Gastroesophageal sphincter (tissue), 4 donors: ENCODE measurements at regions not wholly inside any gene's neighbourhood (a gene's known extent, or its start where the extent isn't known, plus 50 kb on each side); places are given as distances from the start of the nearest gene placed in this dataset.
A peak's percentile ranks its signal among the peaks of the same experiment; 100 is the strongest.

Experiments used
- ATAC-seq: fragments of 150-250 bp; one replicate; pipeline ENCODE4 v1.9.1; 2016; ENCODE audit warnings: mild to moderate bottlenecking, moderate library complexity
- H3K27ac ChIP-seq, 4 donors: fragments of 200-600 bp; sonication (generic) in 3 of 4; 1 replicate in 3 of 4; 2 replicates in 1 of 4; pipeline ENCODE4 v1.5.1; 2016 to 2019
- H3K27me3 ChIP-seq: fragments of 200-600 bp; sonication (generic); one replicate; pipeline ENCODE4 v1.5.1; 2019
- H3K36me3 ChIP-seq, 2 donors: fragments of 200-600 bp; sonication (generic); one replicate each; pipeline ENCODE4 v1.5.1; 2019; ENCODE audit warnings: control low read depth in 1 of 2
- H3K4me1 ChIP-seq, 3 donors: fragments of 200-600 bp; sonication (generic); 1 replicate in 2 of 3; 2 replicates in 1 of 3; pipeline ENCODE4 v1.5.1; 2016 to 2019; ENCODE audit warnings: control low read depth in 2 of 3
- H3K4me3 ChIP-seq, 2 donors: fragments of 200-600 bp; sonication (generic); one replicate each; pipeline ENCODE4 v1.5.1; 2019; ENCODE audit warnings: mild to moderate bottlenecking in 1 of 2, moderate library complexity in 1 of 2
- H3K9me3 ChIP-seq, 3 donors: fragments of 200-600 bp; sonication (generic); one replicate each; pipeline ENCODE4 v1.5.1; 2017 to 2019; ENCODE audit warnings: control low read depth in 2 of 3
- EP300 ChIP-seq: sonication (generic); formaldehyde crosslinking; IDR thresholded peaks from one replicate; pipeline ENCODE4 v1.6.1; 2017; ENCODE audit warnings: antibody characterized with exemption, mild to moderate bottlenecking
- POLR2A ChIP-seq, 2 donors: fragments of 450-650 bp; IDR thresholded peaks; one replicate each; pipeline ENCODE4 v1.6.1; 2017; ENCODE audit warnings: antibody characterized with exemption in 2 of 2, mild to moderate bottlenecking in 2 of 2, moderate library complexity in 1 of 2
- POLR2AphosphoS5 ChIP-seq: sonication (generic); formaldehyde crosslinking; IDR thresholded peaks from one replicate; pipeline ENCODE4 v1.6.1; 2017; ENCODE audit warnings: antibody characterized with exemption
- WGBS, 2 donors: methylation state at CpG; one replicate each; pipeline ENCODE4 v1.1.5; 2018; ENCODE audit warnings: low coverage in 1 of 2; 5-methylcytosine and 5-hydroxymethylcytosine counted together
- TF ChIP-seq, protein P1 (sequence below), 4 experiments: fragments of 200-600 bp in 2 of 4; fragments of 450-650 bp in 2 of 4; sonication (generic) in 1 of 4; IDR thresholded peaks; one replicate each; pipeline ENCODE4 v1.5.1; 2017 to 2019; ENCODE audit warnings: antibody characterized with exemption in 4 of 4, mild to moderate bottlenecking in 2 of 4, moderate library complexity in 2 of 4

- no peak for ATAC-seq
- no peak for TF ChIP-seq EP300
- TF ChIP-seq POLR2A (IDR thresholded peaks at IDR 0.05): no peak
- TF ChIP-seq POLR2AphosphoS5: no peak
- TF ChIP-seq, protein P1, sequence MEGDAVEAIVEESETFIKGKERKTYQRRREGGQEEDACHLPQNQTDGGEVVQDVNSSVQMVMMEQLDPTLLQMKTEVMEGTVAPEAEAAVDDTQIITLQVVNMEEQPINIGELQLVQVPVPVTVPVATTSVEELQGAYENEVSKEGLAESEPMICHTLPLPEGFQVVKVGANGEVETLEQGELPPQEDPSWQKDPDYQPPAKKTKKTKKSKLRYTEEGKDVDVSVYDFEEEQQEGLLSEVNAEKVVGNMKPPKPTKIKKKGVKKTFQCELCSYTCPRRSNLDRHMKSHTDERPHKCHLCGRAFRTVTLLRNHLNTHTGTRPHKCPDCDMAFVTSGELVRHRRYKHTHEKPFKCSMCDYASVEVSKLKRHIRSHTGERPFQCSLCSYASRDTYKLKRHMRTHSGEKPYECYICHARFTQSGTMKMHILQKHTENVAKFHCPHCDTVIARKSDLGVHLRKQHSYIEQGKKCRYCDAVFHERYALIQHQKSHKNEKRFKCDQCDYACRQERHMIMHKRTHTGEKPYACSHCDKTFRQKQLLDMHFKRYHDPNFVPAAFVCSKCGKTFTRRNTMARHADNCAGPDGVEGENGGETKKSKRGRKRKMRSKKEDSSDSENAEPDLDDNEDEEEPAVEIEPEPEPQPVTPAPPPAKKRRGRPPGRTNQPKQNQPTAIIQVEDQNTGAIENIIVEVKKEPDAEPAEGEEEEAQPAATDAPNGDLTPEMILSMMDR (IDR thresholded peaks at IDR 0.05): no peak
- H3K27ac ChIP-seq: peak overlapping the region in 1 of 4 donors; percentile 1
- H3K27me3 ChIP-seq: no peaks in the 10 kb centered on the region
- no peaks in the 10 kb centered on the region for H3K36me3 ChIP-seq
- no peak overlapping the region for H3K4me3 ChIP-seq
- H3K4me1 ChIP-seq: peaks cover 0 to 32% (median 3%) of the 10 kb centered on the region in 3 donors
- H3K9me3 ChIP-seq: no peaks in the 10 kb centered on the region
- 49 to 68% methylated on average over 4 to 7 of the region's 7 CpGs for WGBS, 2 donors
These were observed 141.6 kb upstream of the SPRY4 start for GRCh38 chr5:142466195-142466971.

GRCh38 chr5:142465476-142465875 is 140.7 kb upstream of the SPRY4 start:
- no peak overlapping the region for H3K4me3 ChIP-seq
- no peak for ATAC-seq
- no peak for TF ChIP-seq EP300
- no peak for TF ChIP-seq POLR2AphosphoS5
- TF ChIP-seq, protein P1 (IDR thresholded peaks at IDR 0.05): no peak
- no peak for TF ChIP-seq POLR2A (IDR thresholded peaks at IDR 0.05)
- H3K9me3 ChIP-seq: no peaks in the 10 kb centered on the region
- H3K27me3 ChIP-seq: no peaks in the 10 kb centered on the region
- no peaks in the 10 kb centered on the region for H3K36me3 ChIP-seq
- peak overlapping the region in 1 of 4 donors; percentile 1 for H3K27ac ChIP-seq
- WGBS, 2 donors: 67% methylated on average over 1 of the region's 1 CpG; no CpG with 5 or more reads in 1 of the 2 donors
- H3K4me1 ChIP-seq: peaks cover 0 to 32% (median 3%) of the 10 kb centered on the region in 3 donors

DNA sequence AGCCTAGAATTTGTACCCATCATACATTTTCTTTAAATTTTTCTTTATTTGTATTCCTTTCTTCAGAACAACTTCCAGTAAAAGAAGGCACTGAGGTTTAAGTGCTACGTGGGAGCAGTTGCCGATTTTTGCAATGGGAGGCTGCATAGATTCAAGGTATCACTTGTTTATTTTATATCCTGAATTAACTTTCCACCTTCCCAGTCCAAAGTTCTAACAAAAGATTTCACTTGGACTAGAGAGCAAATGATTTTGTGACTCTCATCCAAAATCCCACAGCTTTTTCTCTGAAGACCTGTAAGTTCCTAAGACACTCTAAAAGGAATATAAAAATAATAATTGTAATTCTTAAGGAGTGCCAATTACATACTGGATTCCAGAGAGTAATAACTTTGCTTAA is 139.1 kb upstream of the SPRY4 start:
- Histone ChIP-seq H3K9me3 (no peaks in the 10 kb centered on the region), H3K27ac (peak overlapping the region in 3 of 4 donors; percentile 6 to 46 (median 9)), H3K36me3 (no peaks in the 10 kb centered on the region), H3K4me3 (no peak overlapping the region), H3K27me3 (no peaks in the 10 kb centered on the region), H3K4me1 (peaks cover 0 to 32% (median 3%) of the 10 kb centered on the region in 3 donors)
- TF ChIP-seq POLR2AphosphoS5 (no peak), EP300 (no peak), POLR2A (IDR thresholded peaks at IDR 0.05) (no peak)
- TF ChIP-seq, protein P1 (IDR thresholded peaks at IDR 0.05): no peak
- 29 to 50% methylated on average over 2 of the region's 2 CpGs for WGBS, 2 donors
- no peak for ATAC-seq

DNA sequence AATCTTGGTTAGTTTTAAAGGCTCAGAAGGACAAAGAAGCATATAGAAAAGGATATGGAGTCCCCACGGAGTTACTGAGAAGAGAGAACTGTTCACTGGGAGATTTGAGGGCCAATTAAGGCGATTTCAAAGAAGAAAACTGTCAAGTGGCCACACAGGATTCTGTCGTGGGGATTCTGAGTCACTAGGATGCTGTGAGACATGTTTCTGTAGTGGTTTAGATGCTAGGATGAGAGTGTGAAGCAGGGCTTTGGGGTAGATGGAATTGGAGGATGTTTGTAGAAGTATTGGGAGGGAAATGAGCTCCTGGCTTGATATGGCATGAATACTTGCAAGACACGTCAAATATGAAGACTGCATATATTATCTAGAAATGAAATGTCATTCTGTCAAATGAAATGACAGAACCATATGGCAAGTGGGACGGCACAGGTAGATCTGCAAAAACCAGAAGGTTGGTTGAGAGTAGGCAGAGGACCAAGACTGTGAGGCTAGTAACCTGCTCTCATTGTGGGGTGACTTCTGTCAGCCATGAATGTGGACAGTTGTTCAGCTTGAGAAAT is 136.3 kb upstream of the SPRY4 start:
- Histone ChIP-seq H3K36me3 (no peaks in the 10 kb centered on the region), H3K9me3 (no peaks in the 10 kb centered on the region), H3K27me3 (no peaks in the 10 kb centered on the region), H3K4me3 (no peak overlapping the region), H3K27ac (no peak overlapping the region), H3K4me1 (peaks cover 0 to 18% (median 0%) of the 10 kb centered on the region in 3 donors)
- 85 to 100% methylated on average over 2 to 5 of the region's 5 CpGs for WGBS, 2 donors
- ATAC-seq: no peak
- TF ChIP-seq POLR2AphosphoS5 (no peak), EP300 (no peak)

DNA sequence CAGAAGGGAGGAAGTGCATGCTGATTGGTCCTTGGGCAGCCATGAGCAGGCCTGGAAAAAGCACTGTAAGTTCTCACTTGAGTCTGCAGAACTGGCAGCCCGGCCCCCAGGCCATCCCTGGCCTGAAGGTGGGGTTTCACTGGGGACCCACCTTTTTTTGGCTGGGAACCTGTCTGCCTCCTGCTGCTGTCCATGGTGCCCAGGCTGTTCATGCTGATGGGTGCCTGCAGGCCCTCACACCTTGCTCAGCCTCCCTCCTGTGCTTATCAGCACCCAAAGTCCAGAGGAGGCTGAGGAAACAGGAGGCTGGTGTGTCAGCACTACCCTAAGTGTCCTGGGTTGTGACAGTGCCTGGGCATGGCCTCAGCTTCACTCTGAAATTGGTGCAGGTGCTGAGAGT is 134.4 kb upstream of the SPRY4 start:
- no CpG with 5 or more reads among the region's 1 CpG for WGBS, 2 donors
- no peak for ATAC-seq
- Histone ChIP-seq H3K9me3 (no peaks in the 10 kb centered on the region), H3K4me1 (peaks cover 0 to 13% (median 0%) of the 10 kb centered on the region in 3 donors), H3K27ac (no peak overlapping the region), H3K27me3 (no peaks in the 10 kb centered on the region), H3K36me3 (no peaks in the 10 kb centered on the region), H3K4me3 (no peak overlapping the region)
- TF ChIP-seq, protein P1 (IDR thresholded peaks at IDR 0.05): no peak
- TF ChIP-seq EP300 (no peak), POLR2A (IDR thresholded peaks at IDR 0.05) (no peak), POLR2AphosphoS5 (no peak)
